ENCODE measurements at regions not wholly inside any gene's neighbourhood (a gene's known extent, or its start where the extent isn't known, plus 50 kb on each side); places are given as distances from the start of the nearest gene placed in this dataset.

DNA sequence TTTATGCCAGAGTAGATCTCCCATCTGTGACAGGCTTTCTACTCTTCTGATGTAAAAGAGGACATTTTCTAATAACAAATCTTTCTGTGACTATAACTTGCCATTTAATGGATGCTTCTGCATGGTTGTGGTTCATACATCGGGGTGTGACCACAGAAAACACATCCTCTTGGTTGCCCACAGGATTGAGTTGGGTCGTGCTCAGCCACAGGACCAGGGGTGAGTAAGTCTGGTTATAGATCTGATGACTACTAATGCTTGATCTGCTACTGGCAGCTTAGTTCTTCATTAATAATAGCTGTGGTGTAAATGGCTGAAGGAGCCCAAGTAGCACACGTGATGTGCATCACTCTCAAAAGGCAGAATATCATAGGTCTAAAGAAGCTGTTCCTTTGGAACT lies 328.2 kb downstream of the RWDD3 start:
- Histone ChIP-seq H3K9me2 (replicated peaks; ENCODE audit: insufficient read depth, low read length) (peaks cover 7% of the 10 kb centered on the region; the same call in 1 of the 2 replicates), H2AFZ (ENCODE audit: low read length) (no peak overlapping the region), H3K9ac (ENCODE audit: low read length) (no peak overlapping the region), H3K27ac (ENCODE audit: low read length) (no peak overlapping the region), H3K36me3 (ENCODE audit: insufficient read depth, low read length) (no peaks in the 10 kb centered on the region), H3K4me3 (ENCODE audit: low read length) (no peak overlapping the region), H3K4me1 (ENCODE audit: low read length) (no peaks in the 10 kb centered on the region), H3K9me3 (ENCODE audit: low read length) (peaks cover 4% of the 10 kb centered on the region; the same call in 1 of the 2 replicates), H3K4me2 (ENCODE audit: low read depth, low read length, poor library complexity, severe bottlenecking) (no peak overlapping the region), H3K79me2 (ENCODE audit: low read length) (no peaks in the 10 kb centered on the region), H3K27me3 (ENCODE audit: low read length) (0 out of 2 replicates have a peak, but pooled peaks cover 2% of the 10 kb centered on the region), H4K20me1 (ENCODE audit: insufficient read depth, low read depth, low read length) (no peaks in the 10 kb centered on the region)
- DNase-seq, result no peak

DNA sequence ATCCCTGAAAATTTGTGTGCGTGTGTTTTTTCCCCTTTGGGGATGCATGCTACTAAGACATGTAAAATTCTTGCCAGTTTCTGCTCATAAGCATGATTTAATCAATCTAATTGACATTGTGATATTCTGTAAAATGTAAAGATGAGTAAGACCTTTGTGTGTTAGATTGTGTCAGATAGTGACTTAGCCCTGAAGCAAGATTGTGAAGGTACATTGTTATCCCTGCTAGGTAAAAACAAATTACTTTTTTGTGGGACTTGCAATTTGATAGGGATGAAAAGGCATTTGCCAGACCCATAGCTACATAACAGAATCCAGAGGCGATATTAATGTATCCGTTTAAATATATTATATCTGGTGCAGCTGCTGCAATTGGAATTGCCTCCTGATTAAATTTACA lies 338.0 kb downstream of the RWDD3 start:
- no peaks in the 10 kb centered on the region for H3K36me3 ChIP-seq (ENCODE audit: insufficient read depth, low read length)
- H2AFZ ChIP-seq (ENCODE audit: low read length), result no peak overlapping the region
- H3K4me3 ChIP-seq (ENCODE audit: low read length), result no peak overlapping the region
- no peaks in the 10 kb centered on the region for H3K4me1 ChIP-seq (ENCODE audit: low read length)
- H4K20me1 ChIP-seq (ENCODE audit: insufficient read depth, low read depth, low read length), result no peaks in the 10 kb centered on the region
- no peaks in the 10 kb centered on the region for H3K27me3 ChIP-seq (ENCODE audit: low read length)
- no peaks in the 10 kb centered on the region for H3K9me3 ChIP-seq (ENCODE audit: low read length)
- no peak overlapping the region for H3K27ac ChIP-seq (ENCODE audit: low read length)
- H3K4me2 ChIP-seq (ENCODE audit: low read depth, low read length, poor library complexity, severe bottlenecking), result no peak overlapping the region
- no peak overlapping the region for H3K9ac ChIP-seq (ENCODE audit: low read length)
- DNase-seq, result no peak
- peaks cover 4% of the 10 kb centered on the region; the same call in 1 of the 2 replicates for H3K9me2 ChIP-seq (replicated peaks; ENCODE audit: insufficient read depth, low read length)
- H3K79me2 ChIP-seq (ENCODE audit: low read length), result no peaks in the 10 kb centered on the region

DNA sequence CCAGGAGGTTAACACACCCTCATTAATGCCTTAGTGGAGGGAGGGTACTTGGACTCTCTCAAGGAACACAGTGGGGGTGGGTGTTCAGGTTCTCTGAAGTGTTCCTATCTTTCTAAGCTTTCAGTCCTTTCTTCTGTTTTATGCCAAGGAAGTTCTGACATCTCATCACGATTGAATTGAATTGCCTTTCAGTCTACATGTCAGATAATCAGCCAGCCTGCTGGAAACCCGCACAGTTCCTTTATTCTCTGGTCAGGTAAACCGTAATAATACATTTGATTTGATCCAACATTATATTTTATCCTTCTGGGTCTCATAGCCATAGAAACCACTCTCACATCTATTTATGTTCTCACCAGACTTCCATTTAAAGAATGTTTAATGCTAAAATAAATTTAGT lies 339.0 kb downstream of the RWDD3 start:
- no peaks in the 10 kb centered on the region for H3K27me3 ChIP-seq (ENCODE audit: low read length)
- no peak overlapping the region for H3K4me2 ChIP-seq (ENCODE audit: low read depth, low read length, poor library complexity, severe bottlenecking)
- no peaks in the 10 kb centered on the region for H3K79me2 ChIP-seq (ENCODE audit: low read length)
- no peaks in the 10 kb centered on the region for H3K9me3 ChIP-seq (ENCODE audit: low read length)
- peaks cover 4% of the 10 kb centered on the region; the same call in 1 of the 2 replicates for H3K9me2 ChIP-seq (replicated peaks; ENCODE audit: insufficient read depth, low read length)
- H3K4me1 ChIP-seq (ENCODE audit: low read length), result no peaks in the 10 kb centered on the region
- no peaks in the 10 kb centered on the region for H4K20me1 ChIP-seq (ENCODE audit: insufficient read depth, low read depth, low read length)
- no peak overlapping the region for H3K9ac ChIP-seq (ENCODE audit: low read length)
- H3K4me3 ChIP-seq (ENCODE audit: low read length), result no peak overlapping the region
- DNase-seq, result no peak
- H2AFZ ChIP-seq (ENCODE audit: low read length), result no peak overlapping the region
- no peaks in the 10 kb centered on the region for H3K36me3 ChIP-seq (ENCODE audit: insufficient read depth, low read length)
- H3K27ac ChIP-seq (ENCODE audit: low read length), result no peak overlapping the region

DNA sequence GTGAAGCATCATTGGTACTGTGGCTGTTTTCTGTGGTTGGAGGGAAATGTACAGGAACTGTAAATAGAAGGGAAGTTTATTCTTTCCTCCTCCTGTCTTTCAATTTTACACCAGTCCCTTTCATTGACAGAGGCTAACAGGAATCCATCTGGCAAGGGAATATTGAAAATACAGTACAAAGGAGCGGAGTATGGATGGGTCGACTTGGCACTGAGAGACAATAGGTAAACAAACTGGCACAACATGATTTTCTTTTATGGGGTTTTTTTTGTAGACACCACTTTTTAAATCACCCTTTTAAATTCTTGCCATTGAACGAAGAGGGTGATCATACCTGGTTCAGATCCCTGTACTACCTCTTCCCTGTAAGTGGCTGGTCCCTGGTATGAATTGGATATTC lies 341.3 kb downstream of the RWDD3 start:
- H3K27me3 ChIP-seq (ENCODE audit: low read length), result no peaks in the 10 kb centered on the region

DNA sequence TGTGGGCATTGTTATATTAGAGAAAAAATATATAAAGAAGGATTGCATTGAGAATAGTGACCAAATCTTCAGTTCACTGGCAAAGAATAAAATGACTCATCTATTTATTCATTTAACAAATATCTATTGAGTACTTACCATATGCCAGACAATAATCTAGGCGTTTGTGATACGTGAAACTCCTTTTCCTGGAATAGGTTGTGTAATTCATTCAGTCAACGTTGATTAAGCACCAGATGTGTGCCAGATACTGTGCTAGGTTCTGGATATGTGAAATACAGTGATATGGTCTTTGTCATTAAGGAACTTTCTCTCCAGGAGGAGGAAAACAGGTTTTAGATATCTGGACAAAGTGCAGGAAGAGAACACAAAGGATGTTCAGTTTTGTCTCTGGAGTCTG lies 344.5 kb downstream of the RWDD3 start:
- Histone ChIP-seq H4K20me1 (ENCODE audit: insufficient read depth, low read depth, low read length) (no peaks in the 10 kb centered on the region), H3K36me3 (ENCODE audit: insufficient read depth, low read length) (no peaks in the 10 kb centered on the region), H3K9ac (ENCODE audit: low read length) (no peak overlapping the region), H3K9me3 (ENCODE audit: low read length) (no peaks in the 10 kb centered on the region), H3K27ac (ENCODE audit: low read length) (no peak overlapping the region), H2AFZ (ENCODE audit: low read length) (no peak overlapping the region), H3K27me3 (ENCODE audit: low read length) (no peaks in the 10 kb centered on the region), H3K79me2 (ENCODE audit: low read length) (no peaks in the 10 kb centered on the region), H3K9me2 (replicated peaks; ENCODE audit: insufficient read depth, low read length) (peaks cover 5% of the 10 kb centered on the region; the same call in 1 of the 2 replicates), H3K4me2 (ENCODE audit: low read depth, low read length, poor library complexity, severe bottlenecking) (no peak overlapping the region), H3K4me3 (ENCODE audit: low read length) (no peak overlapping the region), H3K4me1 (ENCODE audit: low read length) (no peaks in the 10 kb centered on the region)
- DNase-seq, result no peak

More for the DNA sequence above, 341.3 kb downstream of the RWDD3 start:
- H3K36me3 ChIP-seq (ENCODE audit: insufficient read depth, low read length), result no peaks in the 10 kb centered on the region
- no peaks in the 10 kb centered on the region for H3K9me3 ChIP-seq (ENCODE audit: low read length)
- no peaks in the 10 kb centered on the region for H3K4me1 ChIP-seq (ENCODE audit: low read length)
- no peaks in the 10 kb centered on the region for H3K79me2 ChIP-seq (ENCODE audit: low read length)
- H3K4me2 ChIP-seq (ENCODE audit: low read depth, low read length, poor library complexity, severe bottlenecking), result no peak overlapping the region
- H2AFZ ChIP-seq (ENCODE audit: low read length), result no peak overlapping the region
- no peak for DNase-seq
- no peak overlapping the region for H3K9ac ChIP-seq (ENCODE audit: low read length)
- H4K20me1 ChIP-seq (ENCODE audit: insufficient read depth, low read depth, low read length), result no peaks in the 10 kb centered on the region
- H3K9me2 ChIP-seq (replicated peaks; ENCODE audit: insufficient read depth, low read length), result peaks cover 5% of the 10 kb centered on the region
- no peak overlapping the region for H3K4me3 ChIP-seq (ENCODE audit: low read length)
- H3K27ac ChIP-seq (ENCODE audit: low read length), result no peak overlapping the region

DNA sequence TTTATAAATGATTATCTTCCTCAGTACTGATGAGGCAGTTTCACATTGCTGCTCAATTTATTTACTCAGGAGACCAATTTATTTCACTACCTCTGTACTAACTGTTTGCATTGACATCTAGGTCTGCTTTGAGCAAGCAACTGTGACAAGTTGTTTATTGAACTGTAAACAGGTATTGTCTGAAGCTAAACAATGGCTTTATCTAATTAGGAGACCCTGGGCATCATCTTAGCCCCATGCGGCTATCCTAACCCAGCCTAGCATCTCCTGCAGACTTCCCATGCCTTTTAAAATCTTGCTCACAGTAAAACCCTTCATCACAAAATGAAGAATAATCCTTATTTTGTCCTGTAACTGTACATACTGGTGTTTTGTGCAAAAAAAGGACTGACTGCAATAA lies 348.2 kb downstream of the RWDD3 start:
- DNase-seq, result no peak
- Histone ChIP-seq H3K27ac (ENCODE audit: low read length) (no peak overlapping the region), H3K36me3 (ENCODE audit: insufficient read depth, low read length) (no peaks in the 10 kb centered on the region), H3K79me2 (ENCODE audit: low read length) (no peaks in the 10 kb centered on the region), H3K9me2 (replicated peaks; ENCODE audit: insufficient read depth, low read length) (peaks cover 5% of the 10 kb centered on the region; the same call in 1 of the 2 replicates), H4K20me1 (ENCODE audit: insufficient read depth, low read depth, low read length) (no peaks in the 10 kb centered on the region), H3K9ac (ENCODE audit: low read length) (no peak overlapping the region), H3K4me2 (ENCODE audit: low read depth, low read length, poor library complexity, severe bottlenecking) (no peak overlapping the region), H3K27me3 (ENCODE audit: low read length) (no peaks in the 10 kb centered on the region), H3K9me3 (ENCODE audit: low read length) (no peaks in the 10 kb centered on the region), H3K4me3 (ENCODE audit: low read length) (no peak overlapping the region), H2AFZ (ENCODE audit: low read length) (no peak overlapping the region), H3K4me1 (ENCODE audit: low read length) (no peaks in the 10 kb centered on the region)

DNA sequence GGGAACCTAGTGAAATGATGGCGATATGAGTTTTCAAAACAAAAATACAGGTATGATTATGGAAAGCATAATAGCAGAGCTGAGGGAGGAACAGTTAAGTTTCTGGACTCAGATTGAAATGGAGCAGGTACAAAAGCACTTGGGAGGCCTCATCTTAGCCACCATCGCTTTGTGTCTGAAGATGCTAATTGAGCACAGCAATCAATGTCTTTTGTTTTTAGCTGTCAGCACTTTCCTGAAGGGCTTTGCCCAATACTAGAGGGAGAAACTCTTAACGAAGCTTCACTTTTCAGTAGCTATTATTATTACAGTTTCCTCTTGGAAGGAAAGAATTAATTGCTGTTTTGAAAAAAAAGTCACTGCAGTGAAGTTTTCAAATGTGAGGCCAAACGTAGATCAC lies 348.7 kb downstream of the RWDD3 start:
- no peak overlapping the region for H3K4me2 ChIP-seq (ENCODE audit: low read depth, low read length, poor library complexity, severe bottlenecking)
- no peak for DNase-seq
- H3K4me3 ChIP-seq (ENCODE audit: low read length), result no peak overlapping the region
- H3K79me2 ChIP-seq (ENCODE audit: low read length), result no peaks in the 10 kb centered on the region
- H3K4me1 ChIP-seq (ENCODE audit: low read length), result no peaks in the 10 kb centered on the region
- peaks cover 5% of the 10 kb centered on the region; the same call in 1 of the 2 replicates for H3K9me2 ChIP-seq (replicated peaks; ENCODE audit: insufficient read depth, low read length)
- H3K9ac ChIP-seq (ENCODE audit: low read length), result no peak overlapping the region
- no peaks in the 10 kb centered on the region for H3K36me3 ChIP-seq (ENCODE audit: insufficient read depth, low read length)
- no peaks in the 10 kb centered on the region for H4K20me1 ChIP-seq (ENCODE audit: insufficient read depth, low read depth, low read length)
- H3K9me3 ChIP-seq (ENCODE audit: low read length), result no peaks in the 10 kb centered on the region
- no peak overlapping the region for H2AFZ ChIP-seq (ENCODE audit: low read length)
- H3K27me3 ChIP-seq (ENCODE audit: low read length), result no peaks in the 10 kb centered on the region
- H3K27ac ChIP-seq (ENCODE audit: low read length), result no peak overlapping the region

DNA sequence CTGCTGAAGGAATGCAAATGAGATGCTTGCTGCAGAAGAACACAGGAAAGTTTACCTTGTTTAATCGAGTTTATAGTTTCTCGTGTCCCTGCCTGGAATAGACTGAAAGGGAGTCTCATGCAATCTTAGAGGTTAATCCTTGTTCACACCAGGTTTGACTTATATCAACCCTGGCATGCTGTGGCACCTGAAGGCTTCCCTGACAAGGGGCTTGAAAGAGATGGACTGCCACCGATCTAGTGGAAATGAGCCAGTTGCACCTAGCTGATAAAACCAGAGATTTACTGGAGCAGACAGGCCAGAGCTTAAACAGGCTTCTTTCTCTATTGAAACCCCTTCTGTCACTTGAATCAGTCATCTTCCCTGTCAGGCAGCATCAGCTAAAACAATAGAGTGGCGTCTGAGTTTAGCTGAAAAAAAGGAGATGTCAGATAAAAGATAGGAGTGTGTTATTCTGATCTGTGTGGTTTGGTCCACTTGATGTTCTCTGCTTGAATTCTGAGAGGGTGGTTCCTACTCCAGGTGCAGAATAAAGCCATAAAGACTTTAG lies 349.7 kb downstream of the RWDD3 start:
- no peaks in the 10 kb centered on the region for H3K4me1 ChIP-seq (ENCODE audit: low read length)
- no peak overlapping the region for H3K27ac ChIP-seq (ENCODE audit: low read length)
- no peak overlapping the region for H3K9ac ChIP-seq (ENCODE audit: low read length)
- H3K4me3 ChIP-seq (ENCODE audit: low read length), result no peak overlapping the region
- DNase-seq, result no peak
- no peaks in the 10 kb centered on the region for H4K20me1 ChIP-seq (ENCODE audit: insufficient read depth, low read depth, low read length)
- no peaks in the 10 kb centered on the region for H3K36me3 ChIP-seq (ENCODE audit: insufficient read depth, low read length)
- peaks cover 5% of the 10 kb centered on the region; the same call in 1 of the 2 replicates for H3K9me2 ChIP-seq (replicated peaks; ENCODE audit: insufficient read depth, low read length)
- H3K27me3 ChIP-seq (ENCODE audit: low read length), result no peaks in the 10 kb centered on the region
- H3K79me2 ChIP-seq (ENCODE audit: low read length), result no peaks in the 10 kb centered on the region
- H3K9me3 ChIP-seq (ENCODE audit: low read length), result no peaks in the 10 kb centered on the region
- H2AFZ ChIP-seq (ENCODE audit: low read length), result no peak overlapping the region
- no peak overlapping the region for H3K4me2 ChIP-seq (ENCODE audit: low read depth, low read length, poor library complexity, severe bottlenecking)
